ENCODE measurements at regions not wholly inside any gene's neighbourhood (a gene's known extent, or its start where the extent isn't known, plus 50 kb on each side); places are given as distances from the start of the nearest gene placed in this dataset.

DNA sequence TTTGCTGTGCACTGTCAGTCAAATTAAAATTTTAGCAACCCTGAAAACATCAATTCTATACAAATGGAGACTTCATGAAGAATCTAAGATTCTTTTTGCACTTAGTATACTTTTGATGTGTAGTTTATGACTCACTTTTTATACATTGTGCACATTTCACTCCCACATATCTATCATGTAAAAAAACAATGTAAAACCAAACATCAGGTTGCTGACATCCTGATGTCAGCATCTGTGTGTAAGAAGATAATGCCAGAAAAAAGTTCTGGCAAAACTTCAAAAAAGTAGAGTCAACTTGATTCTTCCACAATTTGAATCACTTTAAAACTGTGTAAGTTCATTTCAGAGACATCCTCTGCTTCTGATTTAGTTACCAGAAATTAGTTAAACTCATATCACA is 115.7 kb downstream of the CENPF start:
- TF ChIP-seq EZH2 (IDR thresholded peaks at IDR 0.05), result no peak
- TF ChIP-seq, protein P1, sequence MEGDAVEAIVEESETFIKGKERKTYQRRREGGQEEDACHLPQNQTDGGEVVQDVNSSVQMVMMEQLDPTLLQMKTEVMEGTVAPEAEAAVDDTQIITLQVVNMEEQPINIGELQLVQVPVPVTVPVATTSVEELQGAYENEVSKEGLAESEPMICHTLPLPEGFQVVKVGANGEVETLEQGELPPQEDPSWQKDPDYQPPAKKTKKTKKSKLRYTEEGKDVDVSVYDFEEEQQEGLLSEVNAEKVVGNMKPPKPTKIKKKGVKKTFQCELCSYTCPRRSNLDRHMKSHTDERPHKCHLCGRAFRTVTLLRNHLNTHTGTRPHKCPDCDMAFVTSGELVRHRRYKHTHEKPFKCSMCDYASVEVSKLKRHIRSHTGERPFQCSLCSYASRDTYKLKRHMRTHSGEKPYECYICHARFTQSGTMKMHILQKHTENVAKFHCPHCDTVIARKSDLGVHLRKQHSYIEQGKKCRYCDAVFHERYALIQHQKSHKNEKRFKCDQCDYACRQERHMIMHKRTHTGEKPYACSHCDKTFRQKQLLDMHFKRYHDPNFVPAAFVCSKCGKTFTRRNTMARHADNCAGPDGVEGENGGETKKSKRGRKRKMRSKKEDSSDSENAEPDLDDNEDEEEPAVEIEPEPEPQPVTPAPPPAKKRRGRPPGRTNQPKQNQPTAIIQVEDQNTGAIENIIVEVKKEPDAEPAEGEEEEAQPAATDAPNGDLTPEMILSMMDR (IDR thresholded peaks at IDR 0.05), result no peak
